B cell (primary cell): ENCODE measurements at regions not wholly inside any gene's neighbourhood (a gene's known extent, or its start where the extent isn't known, plus 50 kb on each side); places are given as distances from the start of the nearest gene placed in this dataset.

Experiments used
- ATAC-seq: fragments of 200-7000 bp; cut with Tn5 transposase; one replicate; pipeline ENCODE4 v1.10.0; 2021; ENCODE audit warnings: low read depth, mild to moderate bottlenecking, moderate number of reproducible peaks, moderate library complexity
- CTCF ChIA-PET: fragments of 350-600 bp; sonication (Branson Sonifier 250); formaldehyde crosslinking; loops from one replicate; lab custom pipeline; 2021; ENCODE audit warnings: antibody characterized with exemption, inconsistent platforms; lab: Charles Lee
- POLR2A ChIA-PET: fragments of 350-600 bp; sonication (Branson Sonifier 250); formaldehyde crosslinking; loops from one replicate; lab custom pipeline; 2021; ENCODE audit warnings: antibody characterized with exemption; lab: Charles Lee
- DNase-seq: peaks from one replicate; pipeline ENCODE4 v3.0.0; 2013
- H2AFZ ChIP-seq: 2 replicates; pipeline ENCODE4 v1.6.1; 2012; ENCODE audit warnings: mild to moderate bottlenecking, low read depth, low read length; ENCODE audit not compliant: insufficient read depth, poor library complexity, severe bottlenecking
- H3K27ac ChIP-seq, 2 donors: 1 replicate in 1 of 2; 2 replicates in 1 of 2; pipeline ENCODE4 v1.5.1; 2012 to 2013; ENCODE audit warnings: low read length in 2 of 2, mild to moderate bottlenecking in 2 of 2, moderate library complexity in 1 of 2
- H3K27me3 ChIP-seq, 4 experiments: fragments of 200-600 bp in 1 of 4; sonication (generic) in 1 of 4; replicated peaks in 1 of 4; 1 replicate in 2 of 4; 2 replicates in 2 of 4; pipeline versions ENCODE4 v1.6.1 to v1.7.0; 2013 to 2016; ENCODE audit warnings: low read length in 3 of 4, mild to moderate bottlenecking in 2 of 4, mixed read lengths in 1 of 4, moderate library complexity in 1 of 4; ENCODE audit not compliant: insufficient read depth in 4 of 4, control insufficient read depth in 3 of 4; ENCODE audit errors: control extremely low read depth in 1 of 4
- H3K36me3 ChIP-seq, 2 experiments: replicated peaks in 1 of 2; 1 replicate in 1 of 2; 2 replicates in 1 of 2; pipeline versions ENCODE4 v1.6.1 to v1.7.1; 2013; ENCODE audit warnings: low read length in 1 of 2; ENCODE audit not compliant: insufficient read depth in 2 of 2, control insufficient read depth in 1 of 2; ENCODE audit errors: control extremely low read depth in 1 of 2, extremely low read depth in 1 of 2
- H3K4me1 ChIP-seq, 2 donors: fragments of 200-600 bp in 1 of 2; sonication (generic) in 1 of 2; 1 replicate in 1 of 2; 2 replicates in 1 of 2; pipeline versions ENCODE4 v1.5.1 to v1.6.1; 2013 to 2017; ENCODE audit warnings: low read length in 2 of 2; ENCODE audit not compliant: control insufficient read depth in 2 of 2, insufficient read depth in 2 of 2
- H3K4me2 ChIP-seq: replicated peaks from 2 replicates; pipeline ENCODE3; 2012; ENCODE audit warnings: mild to moderate bottlenecking, low read depth, low read length; ENCODE audit not compliant: poor library complexity, severe bottlenecking
- H3K4me3 ChIP-seq, 5 experiments: fragments of 200-600 bp in 1 of 5; sonication (generic) in 1 of 5; 1 replicate in 3 of 5; 2 replicates in 2 of 5; pipeline versions ENCODE4 v1.5.1 to v1.7.0; 2011 to 2016; ENCODE audit warnings: low read length in 4 of 5, mild to moderate bottlenecking in 4 of 5, low read depth in 2 of 5, control low read depth in 1 of 5, moderate library complexity in 1 of 5; ENCODE audit not compliant: insufficient read depth in 1 of 5; ENCODE audit errors: control extremely low read depth in 1 of 5, extremely low read depth in 1 of 5
- H3K79me2 ChIP-seq: fragments of 200-600 bp; sonication (generic); one replicate; pipeline ENCODE4 v1.6.0; 2016; ENCODE audit warnings: low read length; ENCODE audit not compliant: control insufficient read depth, insufficient read depth
- H3K9ac ChIP-seq: fragments of 200-600 bp; sonication (generic); 2 replicates; pipeline ENCODE4 v1.6.1; 2017; ENCODE audit warnings: mild to moderate bottlenecking, low read length, moderate library complexity
- H3K9me3 ChIP-seq, 3 donors: one replicate each; pipeline versions ENCODE4 v1.6.1 to v1.7.1; 2013; ENCODE audit warnings: low read length in 2 of 3; ENCODE audit not compliant: control insufficient read depth in 2 of 3, insufficient read depth in 1 of 3; ENCODE audit errors: control extremely low read depth in 1 of 3
- H4K20me1 ChIP-seq: 2 replicates; pipeline ENCODE4 v1.6.0; 2012; ENCODE audit warnings: mild to moderate bottlenecking, low read length; ENCODE audit not compliant: insufficient read depth, control insufficient read depth, poor library complexity, severe bottlenecking
- H3K27ac Mint-ChIP-seq: one replicate; pipeline ENCODE4 v1.8.0; 2021; ENCODE audit warnings: mixed read lengths
- H3K27me3 Mint-ChIP-seq: one replicate; pipeline ENCODE4 v1.8.0; 2021; ENCODE audit warnings: mixed read lengths
- H3K4me1 Mint-ChIP-seq: one replicate; pipeline ENCODE4 v1.8.0; 2021; ENCODE audit warnings: mixed read lengths
- H3K4me3 Mint-ChIP-seq: one replicate; pipeline ENCODE4 v1.8.0; 2021; ENCODE audit warnings: mixed read lengths
- H3K9me3 Mint-ChIP-seq: one replicate; pipeline ENCODE4 v1.8.0; 2022; ENCODE audit warnings: mixed read lengths; ENCODE audit not compliant: insufficient read depth
- CTCF ChIP-seq: fragments of 200-600 bp; IDR thresholded peaks from one replicate; pipeline ENCODE4 v1.8.0; 2022; ENCODE audit warnings: antibody characterized with exemption, mild to moderate bottlenecking
- EZH2 ChIP-seq: IDR thresholded peaks from 2 replicates; pipeline ENCODE4 v1.6.1; 2012; ENCODE audit warnings: borderline replicate concordance, low read depth, mild to moderate bottlenecking, moderate library complexity, low read length; ENCODE audit not compliant: insufficient read depth, poor library complexity, severe bottlenecking
- WGBS: methylation state at CpG from one replicate; pipeline ENCODE4 v1.1.5; 2013; ENCODE audit warnings: missing lambda C conversion rate; ENCODE audit not compliant: insufficient coverage; 5-methylcytosine and 5-hydroxymethylcytosine counted together
- intact Hi-C: fragments of 100-400 bp; cut with micrococcal nuclease; formaldehyde crosslinking; loops from one replicate; pipeline ENCODE4 v1.10.0; 2022

- CTCF ChIA-PET: no interaction called here
- H4K20me1 ChIP-seq: no peaks in the 10 kb centered on the region
- ATAC-seq (no peak), DNase-seq (no peak)
- Mint-ChIP-seq H3K4me1 (peaks cover 2% of the 10 kb centered on the region), H3K9me3 (no peaks in the 10 kb centered on the region), H3K27me3 (peaks cover 25% of the 10 kb centered on the region), H3K27ac (no peak overlapping the region), H3K4me3 (no peak overlapping the region)
- no peaks in the 10 kb centered on the region for H3K36me3 ChIP-seq
- H3K4me1 ChIP-seq: no peaks in the 10 kb centered on the region
- H2AFZ ChIP-seq: no peak overlapping the region
- no peak overlapping the region for H3K27ac ChIP-seq
- H3K79me2 ChIP-seq: no peaks in the 10 kb centered on the region
- POLR2A ChIA-PET: no interaction called here
- 90% methylated on average over 7 of the region's 7 CpGs for WGBS
- no peaks in the 10 kb centered on the region for H3K9me3 ChIP-seq
- peaks cover 0 to 33% (median 5%) of the 10 kb centered on the region in 4 experiments for H3K27me3 ChIP-seq
- no peak overlapping the region for H3K4me3 ChIP-seq
- no peak overlapping the region for H3K4me2 ChIP-seq
- intact Hi-C loops: no loop called here
- H3K9ac ChIP-seq: no peak overlapping the region
- TF ChIP-seq EZH2 (no peak), CTCF (no peak)
Measured at GRCh38 chr16:85166281-85166680, 54.0 kb upstream of the CIBAR2 start.

GRCh38 chr16:85166699-85167588 lies 54.7 kb upstream of the CIBAR2 start:
- peaks cover 0 to 6% (median 0%) of the 10 kb centered on the region in 3 donors for H3K9me3 ChIP-seq
- DNase-seq (no peak), ATAC-seq (no peak)
- no peak overlapping the region for H3K4me2 ChIP-seq
- H3K4me3 ChIP-seq: no peak overlapping the region
- no peak overlapping the region for H2AFZ ChIP-seq
- H3K4me3 Mint-ChIP-seq: no peak overlapping the region
- H3K27me3 ChIP-seq: peaks cover 0 to 39% (median 5%) of the 10 kb centered on the region in 4 experiments
- WGBS: 91% methylated on average over 22 of the region's 22 CpGs
- no peak for TF ChIP-seq CTCF
- TF ChIP-seq EZH2: no peak
- H3K27ac Mint-ChIP-seq: no peak overlapping the region
- no peaks in the 10 kb centered on the region for H3K79me2 ChIP-seq
- H3K36me3 ChIP-seq: no peaks in the 10 kb centered on the region
- H3K27ac ChIP-seq: no peak overlapping the region
- H3K27me3 Mint-ChIP-seq: peaks cover 32% of the 10 kb centered on the region
- no peak overlapping the region for H3K9ac ChIP-seq
- ChIA-PET CTCF (no interaction called here), POLR2A (no interaction called here)
- intact Hi-C loops: no loop called here
- H3K9me3 Mint-ChIP-seq: no peaks in the 10 kb centered on the region
- no peaks in the 10 kb centered on the region for H4K20me1 ChIP-seq
- no peaks in the 10 kb centered on the region for H3K4me1 ChIP-seq
- H3K4me1 Mint-ChIP-seq: peaks cover 6% of the 10 kb centered on the region
